Nephron (organoid): ENCODE measurements at regions not wholly inside any gene's neighbourhood (a gene's known extent, or its start where the extent isn't known, plus 50 kb on each side); places are given as distances from the start of the nearest gene placed in this dataset.
"Not testable (repeated sequence)": the region's sequence is repeated elsewhere in the genome, so short reads cannot be mapped to it uniquely, and the experiment has no call there.

Experiments
- H3K27ac Mint-ChIP-seq, 3 experiments: 2 replicates each; pipeline ENCODE4 v1.8.0; 2020; ENCODE audit warnings: mixed read lengths in 3 of 3, mild to moderate bottlenecking in 2 of 3, moderate library complexity in 1 of 3
- H3K27me3 Mint-ChIP-seq: 2 replicates; pipeline ENCODE4 v1.8.0; 2021; ENCODE audit warnings: low read depth, mild to moderate bottlenecking, moderate library complexity, mixed read lengths
- H3K36me3 Mint-ChIP-seq: 2 replicates; pipeline ENCODE4 v1.8.0; 2020; ENCODE audit warnings: low read depth, mixed read lengths
- H3K4me1 Mint-ChIP-seq: 2 replicates; pipeline ENCODE4 v1.8.0; 2020; ENCODE audit warnings: mixed read lengths
- H3K4me3 Mint-ChIP-seq, 3 experiments: 2 replicates each; pipeline ENCODE4 v1.8.0; 2020; ENCODE audit warnings: mild to moderate bottlenecking in 3 of 3, mixed read lengths in 3 of 3, moderate library complexity in 2 of 3
- H3K9me3 Mint-ChIP-seq: 2 replicates; pipeline ENCODE4 v1.8.0; 2020; ENCODE audit warnings: mixed read lengths
- CTCF ChIP-seq, 3 experiments: fragments of 200-600 bp; sonication (generic); IDR thresholded peaks; one replicate each; pipeline ENCODE4 v1.5.0; 2021; ENCODE audit warnings: antibody characterized with exemption in 3 of 3; ENCODE audit not compliant: unreplicated experiment in 3 of 3

- Mint-ChIP-seq H3K27me3 (no peaks in the 10 kb centered on the region), H3K36me3 (no peaks in the 10 kb centered on the region), H3K27ac (no peak overlapping the region), H3K9me3 (no peaks in the 10 kb centered on the region), H3K4me1 (no peaks in the 10 kb centered on the region), H3K4me3 (no peak overlapping the region)
- no peak for TF ChIP-seq CTCF (IDR thresholded peaks at IDR 0.05; ENCODE audit: unreplicated experiment in 3 of 3)
Measured at GRCh38 chr11:82505379-82505778, 228.3 kb downstream of the FAM181B start.

- H3K27me3 Mint-ChIP-seq, H3K36me3 Mint-ChIP-seq, H3K4me3 Mint-ChIP-seq, H3K27ac Mint-ChIP-seq, H3K4me1 Mint-ChIP-seq, H3K9me3 Mint-ChIP-seq: not testable (repeated sequence)
Measured at GRCh38 chr11:82501174-82501573, 232.5 kb downstream of the FAM181B start.

- Mint-ChIP-seq H3K9me3 (peaks cover 29% of the 10 kb centered on the region), H3K36me3 (no peaks in the 10 kb centered on the region), H3K27ac (no peak overlapping the region), H3K27me3 (no peaks in the 10 kb centered on the region), H3K4me3 (no peak overlapping the region), H3K4me1 (no peaks in the 10 kb centered on the region)
- peak; percentile 36 to 54 (median 43) for TF ChIP-seq CTCF (IDR thresholded peaks at IDR 0.05; ENCODE audit: unreplicated experiment in 3 of 3)
Measured at GRCh38 chr11:82494988-82495432, 238.7 kb downstream of the FAM181B start.

GRCh38 chr11:82474876-82475275 lies 258.8 kb downstream of the FAM181B start:
- H3K9me3 Mint-ChIP-seq, result no peaks in the 10 kb centered on the region
- no peaks in the 10 kb centered on the region for H3K36me3 Mint-ChIP-seq
- no peak for TF ChIP-seq CTCF (IDR thresholded peaks at IDR 0.05; ENCODE audit: unreplicated experiment in 3 of 3)
- H3K27ac Mint-ChIP-seq, result no peak overlapping the region
- no peaks in the 10 kb centered on the region for H3K4me1 Mint-ChIP-seq
- H3K27me3 Mint-ChIP-seq, result no peaks in the 10 kb centered on the region
- no peak overlapping the region for H3K4me3 Mint-ChIP-seq

- H3K4me3 Mint-ChIP-seq, result no peak overlapping the region
- peaks cover 3% of the 10 kb centered on the region for H3K9me3 Mint-ChIP-seq
- H3K4me1 Mint-ChIP-seq, result peaks cover 20% of the 10 kb centered on the region
- no peaks in the 10 kb centered on the region for H3K27me3 Mint-ChIP-seq
- no peak for TF ChIP-seq CTCF (IDR thresholded peaks at IDR 0.05; ENCODE audit: unreplicated experiment in 3 of 3)
- no peaks in the 10 kb centered on the region for H3K36me3 Mint-ChIP-seq
- no peak overlapping the region for H3K27ac Mint-ChIP-seq
Measured at GRCh38 chr11:82465481-82465880, 268.2 kb downstream of the FAM181B start.

- peaks cover 3% of the 10 kb centered on the region for H3K9me3 Mint-ChIP-seq
- no peaks in the 10 kb centered on the region for H3K27me3 Mint-ChIP-seq
- peaks cover 20% of the 10 kb centered on the region for H3K4me1 Mint-ChIP-seq
- H3K4me3 Mint-ChIP-seq, result no peak overlapping the region
- H3K36me3 Mint-ChIP-seq, result no peaks in the 10 kb centered on the region
- TF ChIP-seq CTCF (IDR thresholded peaks at IDR 0.05; ENCODE audit: unreplicated experiment in 3 of 3), result no peak
- H3K27ac Mint-ChIP-seq, result peak overlapping the region in 1 of 3 experiments; percentile 34
Measured at GRCh38 chr11:82462608-82463242, 270.9 kb downstream of the FAM181B start.
